ENCODE measurements at regions not wholly inside any gene's neighbourhood (a gene's known extent, or its start where the extent isn't known, plus 50 kb on each side); places are given as distances from the start of the nearest gene placed in this dataset.

- Histone ChIP-seq H4K20me1 (ENCODE audit: insufficient read depth, low read length) (no peaks in the 10 kb centered on the region), H3K9ac (ENCODE audit: low read length) (no peak overlapping the region), H3K9me3 (ENCODE audit: low read length) (no peaks in the 10 kb centered on the region), H3F3A (ENCODE audit: insufficient read depth, low read length) (no peaks in the 10 kb centered on the region), H3K36me3 (ENCODE audit: insufficient read depth, low read length) (no peaks in the 10 kb centered on the region), H3K9me2 (ENCODE audit: low read depth, low read length) (no peaks in the 10 kb centered on the region), H2AFZ (ENCODE audit: low read length) (no peak overlapping the region), H3K4me1 (ENCODE audit: insufficient read depth, low read length, severe bottlenecking) (no peaks in the 10 kb centered on the region), H3K27ac (ENCODE audit: low read depth, low read length, poor library complexity, severe bottlenecking) (no peak overlapping the region), H3K27me3 (ENCODE audit: insufficient read depth, low read length) (no peaks in the 10 kb centered on the region), H3K4me2 (ENCODE audit: low read length) (no peak overlapping the region), H3K4me3 (ENCODE audit: low read depth, low read length, poor library complexity, severe bottlenecking) (no peak overlapping the region), H3K79me2 (ENCODE audit: insufficient read depth, low read length) (no peaks in the 10 kb centered on the region)
- TF ChIP-seq CTCF (IDR thresholded peaks at IDR 0.05; ENCODE audit: low read length), result no peak
- TF ChIP-seq EZH2 (IDR thresholded peaks at IDR 0.05; ENCODE audit: borderline replicate concordance, low read length), result no peak
Observed at GRCh38 chr4:137387924-137388323, 144.4 kb downstream of the PCDH18 start.

GRCh38 chr4:137384476-137384875, 147.8 kb downstream of the PCDH18 start:
- TF ChIP-seq CTCF (IDR thresholded peaks at IDR 0.05; ENCODE audit: low read length) (no peak), EZH2 (IDR thresholded peaks at IDR 0.05; ENCODE audit: borderline replicate concordance, low read length) (no peak)
- no peaks in the 10 kb centered on the region for H3K9me2 ChIP-seq (ENCODE audit: low read depth, low read length)
- H3K4me2 ChIP-seq (ENCODE audit: low read length), result no peak overlapping the region

GRCh38 chr4:137378821-137379220, 153.5 kb downstream of the PCDH18 start:
- H3K36me3 ChIP-seq (ENCODE audit: insufficient read depth, low read length), result no peaks in the 10 kb centered on the region

More at GRCh38 chr4:137384476-137384875, 147.8 kb downstream of the PCDH18 start:
- Histone ChIP-seq H3K4me3 (ENCODE audit: low read depth, low read length, poor library complexity, severe bottlenecking) (no peak overlapping the region), H3K9ac (ENCODE audit: low read length) (no peak overlapping the region), H2AFZ (ENCODE audit: low read length) (no peak overlapping the region), H3K36me3 (ENCODE audit: insufficient read depth, low read length) (no peaks in the 10 kb centered on the region), H3K27me3 (ENCODE audit: insufficient read depth, low read length) (no peaks in the 10 kb centered on the region), H3K9me3 (ENCODE audit: low read length) (no peaks in the 10 kb centered on the region), H4K20me1 (ENCODE audit: insufficient read depth, low read length) (no peaks in the 10 kb centered on the region), H3K27ac (ENCODE audit: low read depth, low read length, poor library complexity, severe bottlenecking) (no peak overlapping the region), H3K79me2 (ENCODE audit: insufficient read depth, low read length) (no peaks in the 10 kb centered on the region), H3F3A (ENCODE audit: insufficient read depth, low read length) (no peaks in the 10 kb centered on the region), H3K4me1 (ENCODE audit: insufficient read depth, low read length, severe bottlenecking) (no peaks in the 10 kb centered on the region)

More at GRCh38 chr4:137378821-137379220, 153.5 kb downstream of the PCDH18 start:
- no peaks in the 10 kb centered on the region for H3F3A ChIP-seq (ENCODE audit: insufficient read depth, low read length)
- H2AFZ ChIP-seq (ENCODE audit: low read length), result no peak overlapping the region
- no peak overlapping the region for H3K4me2 ChIP-seq (ENCODE audit: low read length)
- no peak overlapping the region for H3K27ac ChIP-seq (ENCODE audit: low read depth, low read length, poor library complexity, severe bottlenecking)
- TF ChIP-seq CTCF (IDR thresholded peaks at IDR 0.05; ENCODE audit: low read length) (no peak), EZH2 (IDR thresholded peaks at IDR 0.05; ENCODE audit: borderline replicate concordance, low read length) (no peak)
- H3K9ac ChIP-seq (ENCODE audit: low read length), result no peak overlapping the region
- no peaks in the 10 kb centered on the region for H3K9me2 ChIP-seq (ENCODE audit: low read depth, low read length)
- no peak overlapping the region for H3K4me3 ChIP-seq (ENCODE audit: low read depth, low read length, poor library complexity, severe bottlenecking)
- H3K79me2 ChIP-seq (ENCODE audit: insufficient read depth, low read length), result no peaks in the 10 kb centered on the region
- no peaks in the 10 kb centered on the region for H3K27me3 ChIP-seq (ENCODE audit: insufficient read depth, low read length)
- no peaks in the 10 kb centered on the region for H3K9me3 ChIP-seq (ENCODE audit: low read length)
- no peaks in the 10 kb centered on the region for H4K20me1 ChIP-seq (ENCODE audit: insufficient read depth, low read length)
- no peaks in the 10 kb centered on the region for H3K4me1 ChIP-seq (ENCODE audit: insufficient read depth, low read length, severe bottlenecking)

Measured in OCI-LY1 (cell line).